H9 (cell line): ENCODE measurements at regions not wholly inside any gene's neighbourhood (a gene's known extent, or its start where the extent isn't known, plus 50 kb on each side); places are given as distances from the start of the nearest gene placed in this dataset.
"Not testable (repeated sequence)": the region's sequence is repeated elsewhere in the genome, so short reads cannot be mapped to it uniquely, and the experiment has no call there.

Experiments used
- DNase-seq: peaks from one replicate; pipeline ENCODE4 v3.0.0-alpha.2; 2017
- H2AFZ ChIP-seq: one replicate; pipeline ENCODE4 v1.6.1; 2013; ENCODE audit warnings: mild to moderate bottlenecking, low read length, control low read depth, moderate library complexity
- H2AK5ac ChIP-seq: 2 replicates; pipeline ENCODE4 v1.6.1; 2013; ENCODE audit warnings: low read length, control low read depth, mixed read lengths; ENCODE audit not compliant: insufficient read length
- H2BK120ac ChIP-seq: one replicate; pipeline ENCODE4 v1.6.1; 2013; ENCODE audit warnings: low read depth, mild to moderate bottlenecking, low read length, control low read depth, inconsistent platforms; ENCODE audit not compliant: poor library complexity, severe bottlenecking
- H2BK12ac ChIP-seq: 2 replicates; pipeline ENCODE4 v1.6.1; 2013; ENCODE audit warnings: low read length, control low read depth, mixed read lengths, low read depth; ENCODE audit not compliant: insufficient read length
- H2BK15ac ChIP-seq: 2 replicates; pipeline ENCODE4 v1.6.1; 2013; ENCODE audit warnings: low read depth, low read length, control low read depth
- H2BK20ac ChIP-seq: one replicate; pipeline ENCODE4 v1.6.1; 2013; ENCODE audit warnings: low read depth, mild to moderate bottlenecking, low read length, control low read depth, inconsistent platforms; ENCODE audit not compliant: poor library complexity, severe bottlenecking
- H2BK5ac ChIP-seq: 2 replicates; pipeline ENCODE4 v1.6.1; 2013; ENCODE audit warnings: low read length, control low read depth, mixed read lengths; ENCODE audit not compliant: insufficient read length
- H3K14ac ChIP-seq: 2 replicates; pipeline ENCODE4 v1.6.1; 2013; ENCODE audit warnings: low read length, control low read depth; ENCODE audit not compliant: insufficient read depth
- H3K18ac ChIP-seq: 2 replicates; pipeline ENCODE4 v1.6.1; 2013; ENCODE audit warnings: low read depth, mild to moderate bottlenecking, mixed read lengths, low read length, control low read depth; ENCODE audit not compliant: insufficient read length
- H3K23ac ChIP-seq: 2 replicates; pipeline ENCODE4 v1.6.1; 2013; ENCODE audit warnings: low read length, control low read depth, mixed read lengths, low read depth; ENCODE audit not compliant: insufficient read length
- H3K23me2 ChIP-seq: 2 replicates; pipeline ENCODE4 v1.6.1; 2013; ENCODE audit warnings: low read depth, mild to moderate bottlenecking, mixed read lengths, low read length, control low read depth; ENCODE audit not compliant: insufficient read length, poor library complexity, severe bottlenecking
- H3K27ac ChIP-seq: 2 replicates; pipeline ENCODE4 v1.5.1; 2013; ENCODE audit warnings: low read length, control low read depth, mixed read lengths, low read depth; ENCODE audit not compliant: insufficient read length
- H3K27me3 ChIP-seq: 2 replicates; pipeline ENCODE4 v1.6.1; 2013; ENCODE audit warnings: low read length, control low read depth, inconsistent platforms; ENCODE audit not compliant: insufficient read depth
- H3K4ac ChIP-seq: 2 replicates; pipeline ENCODE4 v1.6.1; 2013; ENCODE audit warnings: low read depth, mild to moderate bottlenecking, control low read depth, inconsistent platforms, low read length, moderate library complexity
- H3K4me1 ChIP-seq: 2 replicates; pipeline ENCODE4 v1.6.1; 2013; ENCODE audit warnings: low read length, control low read depth, inconsistent platforms; ENCODE audit not compliant: insufficient read depth
- H3K4me2 ChIP-seq: 2 replicates; pipeline ENCODE4 v1.6.1; 2013; ENCODE audit warnings: low read length, control low read depth, mixed read lengths; ENCODE audit not compliant: insufficient read length, insufficient read depth
- H3K56ac ChIP-seq: 2 replicates; pipeline ENCODE4 v1.6.1; 2013; ENCODE audit warnings: low read depth, mild to moderate bottlenecking, mixed read lengths, low read length, control low read depth; ENCODE audit not compliant: insufficient read length
- H3K79me1 ChIP-seq: 2 replicates; pipeline ENCODE4 v1.6.1; 2013; ENCODE audit warnings: low read depth, mild to moderate bottlenecking, moderate library complexity, low read length, control low read depth, inconsistent platforms; ENCODE audit not compliant: insufficient read depth, poor library complexity, severe bottlenecking
- H3K79me2 ChIP-seq: 2 replicates; pipeline ENCODE4 v1.6.1; 2013; ENCODE audit warnings: low read length, control low read depth, inconsistent platforms; ENCODE audit not compliant: insufficient read depth
- H3K9ac ChIP-seq: 2 replicates; pipeline ENCODE4 v1.6.1; 2013; ENCODE audit warnings: low read length, control low read depth, mixed read lengths; ENCODE audit not compliant: insufficient read length; ENCODE audit errors: extremely low read depth
- H3K9me3 ChIP-seq: one replicate; pipeline ENCODE4 v1.6.1; 2013; ENCODE audit warnings: low read depth, low read length, inconsistent platforms; ENCODE audit not compliant: control insufficient read depth
- H3T11ph ChIP-seq: one replicate; pipeline ENCODE4 v1.6.1; 2013; ENCODE audit warnings: mild to moderate bottlenecking, low read length, control low read depth, inconsistent platforms
- H4K20me1 ChIP-seq: one replicate; pipeline ENCODE4 v1.6.1; 2013; ENCODE audit not compliant: control insufficient read depth, insufficient read length, insufficient read depth
- H4K5ac ChIP-seq: 2 replicates; pipeline ENCODE4 v1.6.1; 2013; ENCODE audit warnings: low read depth, mild to moderate bottlenecking, mixed read lengths, low read length, control low read depth; ENCODE audit not compliant: insufficient read length
- H4K8ac ChIP-seq: replicated peaks from 2 replicates; pipeline ENCODE4 v1.6.1; 2013; ENCODE audit warnings: low read length, control low read depth, mixed read lengths, low read depth; ENCODE audit not compliant: insufficient read length
- H4K91ac ChIP-seq: 2 replicates; pipeline ENCODE4 v1.6.1; 2013; ENCODE audit warnings: low read depth, mild to moderate bottlenecking, moderate library complexity, mixed read lengths, low read length, control low read depth; ENCODE audit not compliant: insufficient read length
- H3K27ac Mint-ChIP-seq, 3 experiments: 2 replicates in 2 of 3; 3 replicates in 1 of 3; pipeline ENCODE4 v1.8.0; 2020 to 2021; ENCODE audit warnings: mixed read lengths in 3 of 3, mild to moderate bottlenecking in 1 of 3, moderate library complexity in 1 of 3
- H3K27me3 Mint-ChIP-seq: 2 replicates; pipeline ENCODE4 v1.8.0; 2021; ENCODE audit warnings: low read depth, mild to moderate bottlenecking, moderate library complexity, mixed read lengths
- H3K36me3 Mint-ChIP-seq, 3 experiments: 2 replicates in 2 of 3; 3 replicates in 1 of 3; pipeline ENCODE4 v1.8.0; 2020 to 2021; ENCODE audit warnings: low read depth in 3 of 3, mixed read lengths in 3 of 3; ENCODE audit not compliant: insufficient read depth in 1 of 3
- H3K4me1 Mint-ChIP-seq, 2 experiments: 2 replicates each; pipeline ENCODE4 v1.8.0; 2020; ENCODE audit warnings: mixed read lengths in 2 of 2
- H3K4me3 Mint-ChIP-seq, 2 experiments: 2 replicates in 1 of 2; 3 replicates in 1 of 2; pipeline ENCODE4 v1.8.0; 2020 to 2021; ENCODE audit warnings: mild to moderate bottlenecking in 2 of 2, mixed read lengths in 2 of 2, moderate library complexity in 1 of 2
- H3K9me3 Mint-ChIP-seq, 2 experiments: 2 replicates in 1 of 2; 3 replicates in 1 of 2; pipeline ENCODE4 v1.8.0; 2020; ENCODE audit warnings: mild to moderate bottlenecking in 2 of 2, mixed read lengths in 2 of 2, moderate library complexity in 1 of 2
- WGBS: extraction: QIAGEN DNeasy Blood & Tissue Kit; methylation state at CpG from one replicate; pipeline ENCODE4 v1.1.7; 2013; ENCODE audit warnings: missing lambda C conversion rate, low lambda C conversion rate, mixed read lengths; ENCODE audit not compliant: insufficient read length; ENCODE audit errors: extremely low coverage; 5-methylcytosine and 5-hydroxymethylcytosine counted together

- not testable (repeated sequence) for H3K36me3 Mint-ChIP-seq
Measured at GRCh38 chr2:132039609-132040236, 122.0 kb downstream of the ANKRD30BL start.

GRCh38 chr2:132038883-132039235 lies 122.9 kb downstream of the ANKRD30BL start:
- not testable (repeated sequence) for H3K9me3 Mint-ChIP-seq, H3K79me1 ChIP-seq, H3K23ac ChIP-seq, H3K36me3 Mint-ChIP-seq, DNase-seq, H4K8ac ChIP-seq, H3K14ac ChIP-seq, H2BK120ac ChIP-seq, H2AK5ac ChIP-seq, H4K91ac ChIP-seq, H3K23me2 ChIP-seq, H3K27ac ChIP-seq, H3T11ph ChIP-seq, H2BK12ac ChIP-seq, H3K9me3 ChIP-seq, H3K56ac ChIP-seq, H3K79me2 ChIP-seq, H4K5ac ChIP-seq, H3K27me3 ChIP-seq, H3K9ac ChIP-seq, H3K4ac ChIP-seq, H2BK20ac ChIP-seq, H3K27ac Mint-ChIP-seq, H4K20me1 ChIP-seq, H2BK5ac ChIP-seq, H3K4me1 ChIP-seq, H3K4me1 Mint-ChIP-seq, H2BK15ac ChIP-seq, H2AFZ ChIP-seq, H3K18ac ChIP-seq
- Mint-ChIP-seq H3K4me3 (peak overlapping the region; percentile 77 to 86), H3K27me3 (peaks cover 18% of the 10 kb centered on the region)
- no CpG with 5 or more reads among the region's 1 CpG for WGBS
- peak overlapping the region; percentile 57 for H3K4me2 ChIP-seq

More at GRCh38 chr2:132039609-132040236, 122.0 kb downstream of the ANKRD30BL start:
- not testable (repeated sequence) for H3K9ac ChIP-seq, H3K4ac ChIP-seq, H3K14ac ChIP-seq, H3K27ac Mint-ChIP-seq, H3K27me3 ChIP-seq, H3K4me3 Mint-ChIP-seq, H4K8ac ChIP-seq, H2BK120ac ChIP-seq, H3K56ac ChIP-seq, H3T11ph ChIP-seq, H2BK12ac ChIP-seq, H4K5ac ChIP-seq, H2AFZ ChIP-seq, H3K18ac ChIP-seq, H2BK15ac ChIP-seq, H4K91ac ChIP-seq, DNase-seq, H3K9me3 ChIP-seq, H3K27ac ChIP-seq, H2BK5ac ChIP-seq, H3K4me2 ChIP-seq, H2AK5ac ChIP-seq, H2BK20ac ChIP-seq, H3K23ac ChIP-seq, H3K4me1 Mint-ChIP-seq, H3K23me2 ChIP-seq, H3K9me3 Mint-ChIP-seq, H3K79me2 ChIP-seq, H4K20me1 ChIP-seq, H3K4me1 ChIP-seq, H3K79me1 ChIP-seq
- no CpG with 5 or more reads among the region's 5 CpGs for WGBS
- peaks cover 19% of the 10 kb centered on the region for H3K27me3 Mint-ChIP-seq
